ENCODE measurements at regions not wholly inside any gene's neighbourhood (a gene's known extent, or its start where the extent isn't known, plus 50 kb on each side); places are given as distances from the start of the nearest gene placed in this dataset.
"Not testable (repeated sequence)": the region's sequence is repeated elsewhere in the genome, so short reads cannot be mapped to it uniquely, and the experiment has no call there.

DNA sequence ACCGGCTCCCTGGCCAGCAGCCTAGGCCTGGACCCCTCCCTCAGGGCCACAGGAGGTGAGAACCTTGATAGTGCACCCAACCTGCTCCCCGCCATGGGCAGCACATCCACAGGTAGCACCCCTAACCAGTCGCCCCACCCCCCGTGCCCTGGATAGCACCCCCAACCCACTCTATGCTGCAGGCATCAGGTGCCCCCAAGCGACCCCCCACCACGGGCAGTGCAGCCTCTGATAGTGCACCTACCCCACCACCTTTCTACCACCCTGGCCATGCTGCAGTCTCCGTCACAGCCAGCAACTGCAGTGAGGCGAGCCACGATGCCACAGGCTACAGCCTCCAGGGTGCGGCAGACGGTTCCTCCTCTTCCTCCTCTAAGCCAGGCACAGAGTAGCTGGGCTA is 55.6 kb downstream of the SOWAHC start:
- DNase-seq = no peak

DNA sequence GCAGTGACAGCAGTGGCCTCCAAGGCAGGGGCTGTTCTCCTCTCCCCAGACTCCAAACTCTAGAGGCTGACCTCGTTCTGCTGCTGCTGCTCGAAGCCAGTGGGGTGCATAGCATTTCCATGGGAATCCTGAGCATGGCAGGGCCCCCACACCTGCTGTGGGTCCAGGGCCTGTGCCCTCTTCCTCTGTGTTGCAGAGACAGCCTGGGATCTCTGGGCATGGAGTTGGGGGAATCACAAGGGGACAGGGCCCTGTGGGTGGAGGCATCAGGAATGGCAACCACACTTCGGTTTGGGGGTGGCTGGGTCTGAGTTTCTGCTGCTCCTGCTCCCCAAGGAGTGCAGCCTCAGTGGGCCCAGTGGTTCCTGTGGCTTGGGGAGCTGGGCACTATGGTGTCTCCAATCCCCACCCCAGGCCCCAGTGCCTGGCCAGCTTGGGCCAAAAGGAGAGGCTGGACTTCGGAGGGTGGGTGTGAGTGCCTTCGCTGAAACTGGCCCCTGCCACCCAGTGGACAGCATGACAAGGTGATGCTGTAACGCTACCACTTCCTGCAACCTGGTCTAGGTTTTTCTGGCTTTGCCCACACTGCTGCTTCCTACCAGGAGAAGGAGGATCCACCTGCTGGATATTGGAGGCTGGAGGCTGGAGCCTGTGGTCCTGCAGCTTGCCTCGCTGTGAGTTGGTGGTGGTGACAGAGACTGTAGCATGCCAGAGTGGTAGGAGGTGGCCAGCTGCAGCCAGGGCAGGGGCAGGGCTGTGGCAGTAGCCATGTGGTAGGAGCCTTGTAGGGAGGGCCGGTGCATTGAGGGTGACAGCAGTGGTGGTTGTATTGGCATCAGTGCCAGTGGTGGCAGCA is 56.6 kb downstream of the SOWAHC start:
- DNase-seq = no peak

DNA sequence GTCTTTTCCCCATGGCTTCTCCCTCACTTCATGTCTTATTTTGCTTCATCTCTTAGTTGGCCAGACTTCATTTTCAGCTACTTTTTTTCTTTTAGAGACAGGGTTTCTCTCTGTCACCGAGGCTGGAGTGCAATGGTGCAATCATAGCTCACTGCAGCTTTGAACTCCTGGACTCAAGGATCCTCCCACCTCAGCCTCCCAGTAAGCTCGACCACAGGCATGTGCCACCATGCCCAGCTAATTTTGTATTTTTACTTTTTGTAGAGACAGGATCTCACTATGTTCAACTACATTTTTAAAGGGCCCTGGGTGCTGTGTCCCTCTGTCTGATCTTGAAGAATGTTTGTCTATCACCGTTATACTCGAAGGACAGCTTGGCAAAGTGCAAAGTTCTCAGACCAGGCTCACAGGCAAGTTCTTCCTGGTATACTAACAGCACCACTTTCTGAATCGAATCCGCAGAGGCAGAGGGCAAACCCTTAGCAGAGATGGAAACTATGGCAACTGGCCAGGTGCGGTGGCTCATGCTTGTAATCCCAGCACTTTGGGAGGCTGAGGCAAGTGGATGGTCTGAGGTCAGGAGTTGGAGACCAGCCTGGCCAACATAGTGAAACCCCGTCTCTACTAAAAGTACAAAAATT is 60.9 kb downstream of the SOWAHC start:
- DNase-seq = no peak

DNA sequence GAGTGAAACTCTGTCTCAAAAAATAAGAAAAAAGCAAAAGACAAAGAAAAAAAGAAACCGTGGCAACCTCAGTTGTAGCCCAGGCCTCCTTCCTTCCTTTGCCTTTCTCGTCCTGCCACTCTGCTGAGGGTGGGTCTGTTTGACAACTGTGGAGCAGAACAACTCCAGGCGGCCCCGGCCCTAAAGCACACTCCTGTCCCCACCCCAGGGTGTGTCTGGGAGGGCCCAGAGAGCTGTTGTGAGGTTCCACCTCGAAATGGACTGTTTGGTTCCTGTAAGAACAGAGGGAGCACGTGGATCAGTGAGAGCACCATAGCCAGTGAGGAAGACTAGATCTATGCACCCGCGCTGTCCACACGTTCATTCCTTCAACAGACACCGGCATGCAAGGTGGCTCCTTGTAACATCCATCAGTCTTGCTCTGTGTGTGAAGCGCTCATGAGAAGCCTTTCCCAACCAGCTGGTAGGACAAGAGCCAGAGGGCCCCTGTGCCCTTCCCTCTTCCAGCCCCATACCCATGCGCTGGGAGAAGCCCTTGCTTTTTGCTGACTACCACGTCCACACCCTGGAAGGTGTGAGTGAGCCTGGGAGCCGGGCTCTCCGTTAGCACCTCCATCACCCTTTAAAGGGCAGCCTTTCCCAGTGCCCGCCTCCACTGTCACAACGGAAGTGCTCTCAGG is 61.6 kb downstream of the SOWAHC start:
- DNase-seq = no peak

DNA sequence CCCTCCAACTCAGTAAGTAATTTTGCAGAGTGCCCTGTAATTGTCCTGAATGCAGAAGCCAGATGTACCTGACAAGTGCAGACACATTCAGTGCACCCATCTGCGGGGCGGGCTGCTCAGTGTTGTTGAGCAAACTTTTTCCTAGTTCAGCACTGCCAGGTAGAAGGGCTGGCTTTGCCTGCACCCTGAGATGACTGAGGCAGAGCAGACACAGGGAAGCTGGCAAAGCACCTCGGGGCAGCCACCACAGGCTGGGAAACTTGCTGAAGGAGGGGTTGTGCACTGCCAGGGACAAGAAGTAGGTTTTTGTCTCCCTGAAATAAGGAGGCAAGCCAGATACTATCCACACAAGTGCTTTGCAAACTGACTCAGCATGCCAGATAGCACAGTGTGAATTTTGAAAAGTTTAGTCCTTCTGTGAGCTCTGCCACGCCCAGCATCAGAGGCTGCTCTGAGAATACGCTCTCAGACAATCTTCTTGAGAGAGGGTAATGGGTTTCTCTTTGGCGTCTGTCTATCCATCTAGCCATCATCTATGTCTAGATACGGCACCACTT is 62.3 kb downstream of the SOWAHC start:
- DNase-seq = no peak

DNA sequence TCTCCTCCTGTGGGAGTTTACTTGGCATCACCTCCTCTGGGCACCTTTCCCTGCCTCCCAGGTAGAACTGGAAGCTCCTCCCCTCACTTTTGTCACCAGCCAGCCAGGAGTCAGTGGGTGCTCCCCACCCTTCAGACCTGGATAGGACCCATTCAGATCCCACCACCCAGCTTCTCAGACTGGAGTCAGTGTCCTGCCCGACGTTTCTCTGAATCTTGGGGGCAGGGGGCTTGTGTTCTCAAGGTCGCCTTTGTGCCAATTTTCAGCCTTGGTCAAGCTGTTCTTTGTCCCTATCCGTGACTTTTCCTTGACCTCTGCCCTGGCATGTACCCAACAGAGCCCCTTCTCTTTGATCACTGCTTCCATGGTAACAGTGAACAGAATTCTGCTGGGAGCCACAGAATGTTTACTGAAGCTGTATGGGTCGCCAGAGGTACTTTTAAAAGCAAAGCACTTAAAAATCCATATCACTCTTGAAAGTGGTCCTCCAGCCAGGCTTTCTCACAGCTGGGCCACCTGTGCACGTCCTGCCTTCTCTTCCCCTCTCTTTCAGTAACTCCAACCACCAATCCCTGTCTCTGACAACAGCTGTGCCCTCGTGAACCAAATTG is 63.1 kb downstream of the SOWAHC start:
- DNase-seq = not testable (repeated sequence)

DNA sequence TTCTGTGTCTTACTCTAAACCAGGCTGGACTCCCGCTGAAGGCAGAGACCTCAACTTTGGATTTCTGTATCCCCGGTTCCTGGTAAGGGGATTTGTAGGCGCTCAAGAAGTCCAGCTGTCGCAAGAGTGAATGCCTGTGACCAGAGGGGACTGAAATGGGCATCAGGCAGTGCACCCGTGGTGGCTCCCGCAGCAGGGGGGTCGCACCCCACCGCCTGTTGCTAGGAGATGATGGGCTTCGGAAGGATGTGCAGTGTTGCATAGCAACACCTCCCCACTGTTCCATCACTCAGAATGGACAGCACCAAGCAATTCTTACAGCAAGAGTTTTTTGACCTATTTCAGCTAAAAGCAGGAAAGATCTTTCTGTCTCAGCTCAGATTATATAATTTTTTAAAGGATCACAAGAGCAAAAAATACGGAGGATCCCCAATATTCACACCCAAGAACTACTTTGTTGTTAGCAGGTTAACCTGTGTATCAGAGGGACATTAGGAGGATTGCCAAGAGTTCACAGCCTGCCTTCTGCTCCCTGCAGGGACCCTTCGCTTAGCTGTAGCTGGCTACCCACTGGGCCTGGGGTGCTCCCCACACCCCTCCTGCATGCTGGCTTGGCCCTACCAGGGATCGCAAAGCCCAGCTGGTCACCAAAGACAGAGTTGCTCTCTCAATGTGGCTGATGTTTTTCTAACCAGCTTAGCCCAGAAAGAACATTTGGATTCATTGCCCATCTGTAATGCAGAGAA is 63.8 kb downstream of the SOWAHC start:
- no peak for DNase-seq

DNA sequence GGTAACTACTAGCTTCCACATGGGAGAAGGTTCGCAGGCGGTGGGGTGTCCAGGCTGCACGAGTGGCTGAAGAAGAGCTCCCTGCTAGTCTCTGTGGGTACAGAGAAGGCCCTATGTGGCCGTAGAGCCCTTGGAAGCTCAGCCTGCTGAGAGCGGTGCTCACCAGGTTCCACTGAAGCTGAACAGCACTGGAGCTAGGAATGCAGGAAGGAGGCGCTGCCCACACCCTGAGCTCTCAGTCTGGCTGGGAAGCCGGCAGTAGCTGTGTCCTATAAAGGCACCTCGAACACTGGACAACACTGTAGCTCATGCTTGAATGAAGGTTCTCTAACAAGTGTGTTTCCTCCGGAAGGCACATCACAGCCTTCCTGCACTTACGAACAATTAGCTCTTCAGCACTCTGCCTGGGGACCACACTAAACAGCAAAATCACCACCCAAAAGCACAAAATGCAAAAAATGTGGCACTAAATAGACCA is 64.6 kb downstream of the SOWAHC start:
- DNase-seq = not testable (repeated sequence)

DNA sequence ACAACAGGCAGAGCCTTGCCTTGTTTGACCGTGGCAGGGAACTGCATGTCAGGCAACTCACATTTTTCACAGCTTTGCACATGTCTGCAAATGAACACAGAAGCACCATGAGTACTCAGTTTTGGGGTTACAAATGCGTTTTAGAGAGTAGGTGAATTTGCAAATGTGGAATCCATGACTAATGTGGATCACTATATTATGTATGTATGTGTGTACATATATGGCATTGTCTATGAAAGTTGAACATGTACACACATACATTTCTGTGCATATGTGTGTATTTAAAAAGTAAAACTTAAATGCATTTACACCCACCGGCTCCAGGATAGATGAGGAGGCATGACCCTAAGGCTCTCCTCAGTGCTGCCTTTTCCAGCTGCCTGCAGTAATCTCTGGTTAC is 65.1 kb downstream of the SOWAHC start:
- DNase-seq = no peak

DNA sequence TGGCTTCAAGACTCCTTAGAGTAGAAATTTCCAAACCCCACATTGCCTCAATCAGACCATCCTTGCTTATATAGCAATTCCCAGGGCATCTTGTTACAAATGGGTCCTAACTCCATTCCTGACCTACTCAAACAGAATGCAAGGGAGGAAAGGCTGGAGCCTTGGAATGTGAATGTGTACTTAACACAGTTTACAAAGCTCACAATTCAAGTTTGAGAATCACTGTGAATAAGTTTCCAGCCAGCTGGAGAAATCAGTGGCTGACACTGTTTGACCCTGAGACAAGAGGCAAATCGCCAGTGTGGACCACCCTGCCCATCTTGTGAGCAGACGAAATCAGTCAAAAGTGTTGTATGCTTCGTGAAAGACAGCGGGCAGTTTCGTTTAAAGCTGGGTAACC is 65.5 kb downstream of the SOWAHC start:
- no peak for DNase-seq

DNA sequence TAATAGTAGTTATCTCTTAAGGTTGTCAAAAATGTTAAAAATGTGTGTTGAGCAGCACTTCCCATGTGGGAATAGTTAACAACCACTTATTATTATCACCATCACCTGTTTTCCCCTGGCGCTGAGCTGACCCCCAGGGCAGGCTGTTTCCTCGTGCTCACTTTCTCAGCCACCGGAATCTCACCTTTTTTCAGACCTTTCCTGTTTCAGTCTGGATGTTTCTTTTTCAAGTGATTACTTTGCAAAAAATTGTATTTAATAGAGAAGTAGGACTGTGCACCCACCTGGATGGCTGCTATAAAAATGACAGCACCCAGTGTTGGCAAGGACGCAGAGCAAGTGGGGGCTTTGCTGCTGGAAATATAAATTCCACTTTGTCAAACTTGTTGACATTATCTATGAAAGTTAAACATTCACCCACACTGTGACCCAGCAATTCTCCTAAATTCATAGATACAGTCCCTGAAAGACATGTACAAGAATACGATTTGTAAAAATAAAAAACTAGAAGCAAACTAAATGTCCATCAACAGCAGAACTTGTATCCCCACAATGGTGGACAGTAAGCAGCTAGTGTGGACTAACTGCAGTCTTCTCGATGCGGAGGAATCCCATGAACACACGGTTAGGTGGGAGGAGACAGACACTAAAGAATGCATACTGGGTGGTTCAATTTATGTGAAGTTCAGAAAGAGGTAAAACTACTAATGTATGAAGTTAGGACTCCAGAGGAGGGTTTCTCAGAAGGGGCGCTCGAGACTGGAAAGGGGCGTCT is 66.5 kb downstream of the SOWAHC start:
- no peak for DNase-seq

DNA sequence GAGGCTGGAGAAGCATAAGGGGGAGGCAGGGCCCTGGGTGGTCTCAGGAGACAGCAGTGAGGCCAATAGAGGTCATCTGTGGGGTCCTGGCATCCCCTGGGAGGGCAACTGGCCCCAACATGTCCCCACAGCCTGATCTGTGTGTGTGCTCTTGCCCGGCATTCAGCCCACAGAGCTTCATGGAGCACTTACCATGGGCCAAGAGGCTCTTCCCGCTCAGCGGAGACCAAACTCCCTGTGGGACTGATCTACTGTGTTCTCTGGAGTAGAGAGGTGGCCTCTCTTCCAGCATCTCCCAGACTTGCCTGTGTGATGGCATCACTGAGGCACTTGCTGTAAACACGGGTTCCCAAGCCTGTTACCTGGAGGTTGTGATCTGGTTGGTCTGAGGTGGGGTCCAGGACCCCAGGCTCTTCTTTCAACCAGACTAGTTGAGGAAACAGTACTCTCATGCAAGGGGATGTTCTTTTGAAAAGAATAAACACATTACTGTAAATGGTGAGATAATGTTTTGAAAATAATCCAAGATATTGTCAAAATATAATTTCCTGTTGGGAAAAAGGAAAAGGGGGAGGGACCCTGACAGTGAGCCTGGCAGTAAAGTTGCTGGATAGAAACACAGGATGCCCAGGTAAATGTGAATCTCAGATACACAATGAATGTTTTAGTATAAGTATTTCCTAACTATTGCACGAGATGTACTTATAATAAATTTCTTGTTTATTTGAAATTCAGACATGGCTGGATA is 67.6 kb downstream of the SOWAHC start:
- DNase-seq = no peak

DNA sequence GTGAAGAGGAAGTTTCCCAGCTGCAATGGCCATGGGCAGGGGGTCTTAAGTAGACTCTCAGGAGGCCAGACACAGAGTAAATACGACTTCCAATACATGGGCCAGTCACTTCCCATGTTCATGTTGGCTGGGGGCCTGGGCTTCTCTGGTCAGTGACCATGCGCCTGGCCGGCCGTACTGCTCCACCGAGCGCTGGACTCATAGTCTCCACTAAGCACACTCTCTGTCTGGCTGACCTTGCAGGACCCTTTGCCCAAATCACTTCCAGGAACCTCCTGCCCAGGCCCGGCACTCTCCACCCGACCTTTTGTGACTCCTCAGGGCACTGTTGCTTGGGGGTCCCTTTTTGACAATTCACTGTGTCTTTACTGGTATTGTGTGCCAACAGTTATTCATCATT is 69.3 kb downstream of the SOWAHC start:
- DNase-seq = no peak

DNA sequence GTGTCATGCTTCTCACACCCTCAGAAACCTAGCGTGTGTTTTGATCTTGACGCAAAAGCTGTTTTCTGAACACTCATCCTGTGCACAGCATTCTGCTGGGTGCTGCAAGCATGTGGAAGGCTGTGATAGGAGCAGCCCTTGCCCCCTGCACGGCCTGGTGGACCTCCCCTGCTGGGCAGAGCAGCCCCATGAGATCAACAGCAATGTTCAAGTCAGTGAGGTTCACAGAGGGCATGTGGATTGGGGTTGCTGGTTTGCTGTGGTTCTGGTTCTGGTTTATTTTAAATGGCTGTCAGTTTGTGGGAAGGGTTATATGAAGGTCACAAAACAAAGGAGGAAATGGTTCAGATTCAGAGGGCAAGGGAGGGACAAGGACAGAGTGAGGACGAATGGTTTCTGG is 71.3 kb downstream of the SOWAHC start:
- no peak for DNase-seq

DNA sequence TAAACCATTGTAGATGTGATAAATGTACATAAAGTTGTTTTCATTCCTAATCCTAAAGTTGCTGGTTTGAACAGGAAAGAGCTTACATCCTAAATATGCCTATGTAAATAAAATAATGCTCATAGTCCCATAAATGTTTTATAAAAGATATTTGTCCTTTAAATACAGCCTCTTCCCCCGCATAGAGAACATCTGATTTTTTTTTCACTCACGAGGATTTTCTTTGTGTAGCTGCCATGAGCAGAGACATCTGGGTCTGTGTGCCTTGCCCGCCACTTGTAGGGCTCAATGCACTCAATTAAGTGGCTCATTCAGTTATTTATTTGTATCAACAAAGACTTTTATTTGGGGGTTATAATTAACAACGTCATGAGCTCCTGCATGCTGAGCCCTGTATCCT is 72.8 kb downstream of the SOWAHC start:
- no peak for DNase-seq

DNA sequence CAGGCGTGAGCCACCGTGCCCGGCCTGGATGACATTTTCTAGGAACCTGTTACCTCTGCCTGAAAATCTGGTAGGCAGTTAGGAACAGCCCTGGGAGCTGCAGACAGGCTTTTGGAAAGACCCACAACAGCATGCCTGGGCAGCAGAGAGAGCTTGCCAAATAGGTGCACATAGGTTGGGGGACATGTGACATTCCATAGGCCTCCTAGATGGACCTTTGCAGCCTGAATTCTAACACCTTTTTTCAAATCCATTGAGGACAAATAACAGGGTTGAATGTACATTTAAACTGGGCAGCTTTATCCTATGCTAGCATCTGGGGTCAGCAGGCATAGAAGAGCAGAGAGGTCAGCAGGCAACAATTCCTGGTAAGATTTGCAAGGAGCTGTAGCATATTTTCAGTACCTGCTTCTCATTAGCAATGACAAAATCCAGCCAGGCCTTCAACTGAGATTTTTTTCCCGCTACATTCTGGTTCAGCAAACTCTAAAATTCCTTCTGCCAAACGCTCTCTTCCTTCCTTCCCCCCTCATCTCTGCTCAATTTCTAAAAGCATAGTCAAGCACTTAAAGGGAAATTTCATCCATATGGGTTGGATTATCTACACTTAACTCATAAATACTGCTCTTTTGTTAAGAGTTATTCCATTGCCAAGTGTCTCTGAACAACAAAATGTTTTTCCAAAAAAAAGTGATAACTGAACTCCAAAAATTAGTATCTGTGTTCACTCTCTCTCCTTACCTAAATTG is 75.2 kb downstream of the SOWAHC start:
- no peak for DNase-seq

DNA sequence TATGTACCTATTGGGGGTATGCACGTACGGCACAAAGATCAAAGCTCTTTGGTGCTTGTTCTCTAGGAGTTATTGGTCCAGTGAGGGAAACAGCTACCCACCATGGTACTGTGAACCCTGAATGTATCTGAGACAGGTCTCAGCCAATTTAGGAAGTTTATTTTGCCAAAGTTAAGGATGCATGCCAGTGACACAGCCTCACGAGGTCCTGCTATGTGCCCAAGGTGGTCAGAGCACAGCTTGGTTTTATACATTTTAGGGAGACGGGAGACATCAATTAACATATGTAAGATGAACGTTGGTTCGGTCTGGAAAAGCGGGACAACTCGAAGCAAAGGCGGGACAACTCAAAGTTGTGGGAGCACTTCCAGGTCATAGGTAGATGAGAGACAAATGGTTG is 75.8 kb downstream of the SOWAHC start:
- DNase-seq = no peak

DNA sequence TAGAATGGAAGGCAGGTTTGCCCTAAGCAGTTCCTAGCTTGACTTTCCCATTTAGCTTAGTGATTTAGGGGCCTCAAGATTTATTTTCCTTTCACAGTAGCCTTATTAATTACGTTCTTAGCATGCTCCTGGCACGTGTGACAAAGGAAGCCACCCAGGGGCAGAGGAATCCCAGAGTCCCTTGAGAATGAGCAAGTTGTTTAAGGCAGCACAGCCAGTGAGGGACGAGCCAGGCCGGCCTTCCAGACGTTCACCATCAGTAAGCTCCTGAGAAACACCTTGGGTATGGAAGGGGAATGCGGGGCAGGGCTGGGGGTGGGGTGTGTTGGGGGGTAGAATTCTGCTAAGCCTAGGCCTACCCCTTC is 76.3 kb downstream of the SOWAHC start:
- DNase-seq = no peak

DNA sequence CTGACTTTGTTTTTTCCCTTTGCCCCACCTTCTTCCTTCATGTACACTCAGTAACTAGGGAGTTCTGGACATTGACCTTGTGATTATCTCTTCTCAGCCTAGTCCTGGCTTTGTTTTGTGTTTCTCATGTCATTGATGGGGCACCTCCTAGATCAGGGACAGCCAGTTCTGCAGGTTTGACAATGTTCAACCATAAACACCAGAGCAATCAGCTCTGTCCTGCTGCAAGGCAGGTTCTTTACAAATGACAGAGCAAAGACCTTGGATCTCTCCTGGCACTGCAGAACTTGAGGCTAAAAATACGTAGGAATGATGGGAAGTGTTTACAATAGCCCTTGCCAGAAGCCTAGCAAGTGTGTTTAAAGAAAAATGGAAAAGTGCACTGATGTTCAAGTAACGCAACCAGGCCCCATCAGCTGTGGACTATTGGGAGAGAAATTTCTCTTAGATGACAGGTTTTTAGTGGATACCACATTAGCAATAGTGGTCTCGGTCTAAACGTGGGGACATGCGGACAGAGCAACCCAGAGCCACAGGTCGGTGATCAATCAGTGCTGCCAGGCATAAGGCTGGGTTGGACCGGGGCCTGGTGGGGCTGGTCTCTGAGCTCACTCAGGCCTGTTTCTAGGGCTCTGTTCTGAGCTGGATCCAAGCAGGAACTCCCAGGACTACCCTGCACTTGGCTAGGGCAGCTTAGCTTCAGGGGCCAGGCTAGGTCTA is 76.8 kb downstream of the SOWAHC start:
- DNase-seq = no peak
